ENCODE measurements at regions not wholly inside any gene's neighbourhood (a gene's known extent, or its start where the extent isn't known, plus 50 kb on each side); places are given as distances from the start of the nearest gene placed in this dataset.
A peak's percentile ranks its signal among the peaks of the same experiment; 100 is the strongest.
"Not testable (repeated sequence)": the region's sequence is repeated elsewhere in the genome, so short reads cannot be mapped to it uniquely, and the experiment has no call there.

GRCh38 chr1:157312082-157312812 is 174.1 kb upstream of the ETV3 start:
- Mint-ChIP-seq H3K27ac (no peak overlapping the region), H3K4me1 (peaks cover 0 to 17% of the 10 kb centered on the region in 2 donors), H3K27me3 (ENCODE audit: low read depth in 2 of 2) (peaks cover 32 to 56% of the 10 kb centered on the region in 2 donors), H3K9me3 (peaks cover 2 to 4% of the 10 kb centered on the region in 2 donors), H3K4me3 (no peak overlapping the region), H3K36me3 (peaks cover 8% of the 10 kb centered on the region)
- no peak for DNase-seq
- intact Hi-C loops (cut with micrococcal nuclease) = no loop called here
- H3K36me3 ChIP-seq (ENCODE audit: control insufficient read depth, insufficient read depth, low read length) = no peaks in the 10 kb centered on the region
- no peaks in the 10 kb centered on the region for H3K4me1 ChIP-seq (ENCODE audit: control insufficient read depth, insufficient read depth, low read length)
- peaks cover 4% of the 10 kb centered on the region for H3K9me3 ChIP-seq (ENCODE audit: control insufficient read depth, insufficient read depth, low read length)
- no peak for ATAC-seq
- H3K4me3 ChIP-seq (ENCODE audit: low read length) = no peak overlapping the region
- TF ChIP-seq CTCF (IDR thresholded peaks at IDR 0.05) = no peak
- WGBS (ENCODE audit: insufficient coverage) = 60% methylated on average over 3 of the region's 4 CpGs
- peaks cover 3% of the 10 kb centered on the region for H3K27me3 ChIP-seq (ENCODE audit: control insufficient read depth, insufficient read depth, low read length)
- no peak overlapping the region for H3K27ac ChIP-seq (ENCODE audit: low read length)

- peaks cover 6% of the 10 kb centered on the region for H3K36me3 Mint-ChIP-seq
- H3K4me3 Mint-ChIP-seq = no peak overlapping the region
- peaks cover 29 to 55% of the 10 kb centered on the region in 2 donors for H3K27me3 Mint-ChIP-seq (ENCODE audit: low read depth in 2 of 2)
- no peak overlapping the region for H3K27ac Mint-ChIP-seq
- intact Hi-C loops (cut with micrococcal nuclease) = no loop called here
- no peak overlapping the region for H3K4me3 ChIP-seq (ENCODE audit: low read length)
- 50% methylated on average over 5 of the region's 5 CpGs for WGBS (ENCODE audit: insufficient coverage)
- H3K27me3 ChIP-seq (ENCODE audit: control insufficient read depth, insufficient read depth, low read length) = peaks cover 3% of the 10 kb centered on the region
- peaks cover 0 to 17% of the 10 kb centered on the region in 2 donors for H3K4me1 Mint-ChIP-seq
- no peaks in the 10 kb centered on the region for H3K36me3 ChIP-seq (ENCODE audit: control insufficient read depth, insufficient read depth, low read length)
- TF ChIP-seq CTCF (IDR thresholded peaks at IDR 0.05) = no peak
- H3K27ac ChIP-seq (ENCODE audit: low read length) = no peak overlapping the region
- peaks cover 3% of the 10 kb centered on the region for H3K9me3 ChIP-seq (ENCODE audit: control insufficient read depth, insufficient read depth, low read length)
- no peak for ATAC-seq
- no peak for DNase-seq
- peaks cover 2% of the 10 kb centered on the region in 2 donors for H3K9me3 Mint-ChIP-seq
- H3K4me1 ChIP-seq (ENCODE audit: control insufficient read depth, insufficient read depth, low read length) = no peaks in the 10 kb centered on the region
These were observed 173.5 kb upstream of the ETV3 start for GRCh38 chr1:157311730-157312081.

- H3K36me3 Mint-ChIP-seq; H3K4me3 ChIP-seq (ENCODE audit: low read length); H3K4me1 ChIP-seq (ENCODE audit: control insufficient read depth, insufficient read depth, low read length); H3K9me3 Mint-ChIP-seq; H3K27me3 ChIP-seq (ENCODE audit: control insufficient read depth, insufficient read depth, low read length); H3K4me3 Mint-ChIP-seq; H3K27ac ChIP-seq (ENCODE audit: low read length); intact Hi-C loops (cut with micrococcal nuclease); H3K36me3 ChIP-seq (ENCODE audit: control insufficient read depth, insufficient read depth, low read length); H3K27ac Mint-ChIP-seq; DNase-seq; H3K9me3 ChIP-seq (ENCODE audit: control insufficient read depth, insufficient read depth, low read length): not testable (repeated sequence)
- TF ChIP-seq CTCF (IDR thresholded peaks at IDR 0.05) = peak; percentile 14
- H3K4me1 Mint-ChIP-seq = peaks cover 0 to 17% of the 10 kb centered on the region in 2 donors
- peaks cover 26 to 48% of the 10 kb centered on the region in 2 donors for H3K27me3 Mint-ChIP-seq (ENCODE audit: low read depth in 2 of 2)
- 48% methylated on average over 6 of the region's 6 CpGs for WGBS (ENCODE audit: insufficient coverage)
- peak; percentile 34 to 52 (median 51) for ATAC-seq
These were observed 172.9 kb upstream of the ETV3 start for GRCh38 chr1:157310805-157311729.
